T-helper 1 cell treated with Interleukin-12 subunit alpha and Interleukin-12 subunit beta and Interleukin-4 antibody, amounts not matched to agents 30 μg/mL and 1 μg/mL, for 36 hours (primary cell): ENCODE measurements at regions not wholly inside any gene's neighbourhood (a gene's known extent, or its start where the extent isn't known, plus 50 kb on each side); places are given as distances from the start of the nearest gene placed in this dataset.
"Not testable (repeated sequence)": the region's sequence is repeated elsewhere in the genome, so short reads cannot be mapped to it uniquely, and the experiment has no call there.

Experiments
- H3K27ac Mint-ChIP-seq: one replicate; pipeline ENCODE4 v1.8.0; 2021; ENCODE audit warnings: mild to moderate bottlenecking, mixed read lengths
- H3K27me3 Mint-ChIP-seq: one replicate; pipeline ENCODE4 v1.8.0; 2021; ENCODE audit warnings: low read depth, mixed read lengths
- H3K36me3 Mint-ChIP-seq: one replicate; pipeline ENCODE4 v1.8.0; 2021; ENCODE audit warnings: low read depth, mixed read lengths
- H3K4me1 Mint-ChIP-seq: one replicate; pipeline ENCODE4 v1.8.0; 2021; ENCODE audit warnings: low read depth, mixed read lengths
- H3K4me3 Mint-ChIP-seq: one replicate; pipeline ENCODE4 v1.8.0; 2021; ENCODE audit warnings: mild to moderate bottlenecking, moderate library complexity, mixed read lengths
- H3K9me3 Mint-ChIP-seq: one replicate; pipeline ENCODE4 v1.8.0; 2021; ENCODE audit warnings: mixed read lengths

- Mint-ChIP-seq H3K9me3 (no peaks in the 10 kb centered on the region), H3K27me3 (no peaks in the 10 kb centered on the region), H3K36me3 (no peaks in the 10 kb centered on the region), H3K27ac (no peak overlapping the region), H3K4me3 (no peak overlapping the region), H3K4me1 (no peaks in the 10 kb centered on the region)
These were observed 345.5 kb upstream of the LMCD1 start for GRCh38 chr3:8156138-8156537.

GRCh38 chr3:8156831-8157230 is 344.8 kb upstream of the LMCD1 start:
- no peaks in the 10 kb centered on the region for H3K27me3 Mint-ChIP-seq
- H3K36me3 Mint-ChIP-seq = no peaks in the 10 kb centered on the region
- H3K4me3 Mint-ChIP-seq = no peak overlapping the region
- no peaks in the 10 kb centered on the region for H3K9me3 Mint-ChIP-seq
- H3K4me1 Mint-ChIP-seq = no peaks in the 10 kb centered on the region
- H3K27ac Mint-ChIP-seq = no peak overlapping the region

- Mint-ChIP-seq H3K9me3 (no peaks in the 10 kb centered on the region), H3K36me3 (no peaks in the 10 kb centered on the region), H3K4me3 (no peak overlapping the region), H3K27me3 (no peaks in the 10 kb centered on the region), H3K4me1 (no peaks in the 10 kb centered on the region), H3K27ac (no peak overlapping the region)
These were observed 344.0 kb upstream of the LMCD1 start for GRCh38 chr3:8157640-8158039.

GRCh38 chr3:8164145-8164544 is 337.5 kb upstream of the LMCD1 start:
- Mint-ChIP-seq H3K4me1 (no peaks in the 10 kb centered on the region), H3K27me3 (no peaks in the 10 kb centered on the region), H3K27ac (no peak overlapping the region), H3K4me3 (no peak overlapping the region), H3K9me3 (no peaks in the 10 kb centered on the region), H3K36me3 (no peaks in the 10 kb centered on the region)

GRCh38 chr3:8166014-8166413 is 335.6 kb upstream of the LMCD1 start:
- Mint-ChIP-seq H3K27ac (no peak overlapping the region), H3K4me1 (no peaks in the 10 kb centered on the region), H3K27me3 (no peaks in the 10 kb centered on the region), H3K4me3 (no peak overlapping the region), H3K36me3 (no peaks in the 10 kb centered on the region), H3K9me3 (peaks cover 5% of the 10 kb centered on the region)

- H3K9me3 Mint-ChIP-seq = peaks cover 5% of the 10 kb centered on the region
- no peak overlapping the region for H3K27ac Mint-ChIP-seq
- no peaks in the 10 kb centered on the region for H3K27me3 Mint-ChIP-seq
- H3K4me1 Mint-ChIP-seq = no peaks in the 10 kb centered on the region
- no peaks in the 10 kb centered on the region for H3K36me3 Mint-ChIP-seq
- H3K4me3 Mint-ChIP-seq = no peak overlapping the region
These were observed 330.6 kb upstream of the LMCD1 start for GRCh38 chr3:8170971-8171508.

- no peaks in the 10 kb centered on the region for H3K27me3 Mint-ChIP-seq
- no peak overlapping the region for H3K4me3 Mint-ChIP-seq
- no peak overlapping the region for H3K27ac Mint-ChIP-seq
- no peaks in the 10 kb centered on the region for H3K36me3 Mint-ChIP-seq
- H3K9me3 Mint-ChIP-seq = peaks cover 5% of the 10 kb centered on the region
- H3K4me1 Mint-ChIP-seq = no peaks in the 10 kb centered on the region
These were observed 327.7 kb upstream of the LMCD1 start for GRCh38 chr3:8173892-8174291.

GRCh38 chr3:8176759-8177483 is 324.7 kb upstream of the LMCD1 start:
- not testable (repeated sequence) for H3K4me3 Mint-ChIP-seq, H3K4me1 Mint-ChIP-seq, H3K36me3 Mint-ChIP-seq, H3K9me3 Mint-ChIP-seq, H3K27ac Mint-ChIP-seq, H3K27me3 Mint-ChIP-seq

- H3K4me1 Mint-ChIP-seq, H3K27me3 Mint-ChIP-seq, H3K36me3 Mint-ChIP-seq, H3K27ac Mint-ChIP-seq, H3K9me3 Mint-ChIP-seq, H3K4me3 Mint-ChIP-seq: not testable (repeated sequence)
These were observed 323.1 kb upstream of the LMCD1 start for GRCh38 chr3:8178516-8178915.

- H3K4me1 Mint-ChIP-seq = no peaks in the 10 kb centered on the region
- H3K27me3 Mint-ChIP-seq = no peaks in the 10 kb centered on the region
- H3K36me3 Mint-ChIP-seq = no peaks in the 10 kb centered on the region
- H3K4me3 Mint-ChIP-seq = no peak overlapping the region
- H3K9me3 Mint-ChIP-seq = no peaks in the 10 kb centered on the region
- no peak overlapping the region for H3K27ac Mint-ChIP-seq
These were observed 318.7 kb upstream of the LMCD1 start for GRCh38 chr3:8182904-8183303.

GRCh38 chr3:8183627-8184026 is 318.0 kb upstream of the LMCD1 start:
- Mint-ChIP-seq H3K27ac (no peak overlapping the region), H3K27me3 (no peaks in the 10 kb centered on the region), H3K9me3 (no peaks in the 10 kb centered on the region), H3K4me3 (no peak overlapping the region), H3K4me1 (no peaks in the 10 kb centered on the region), H3K36me3 (no peaks in the 10 kb centered on the region)

GRCh38 chr3:8186213-8186612 is 315.4 kb upstream of the LMCD1 start:
- H3K36me3 Mint-ChIP-seq = no peaks in the 10 kb centered on the region
- no peaks in the 10 kb centered on the region for H3K9me3 Mint-ChIP-seq
- no peaks in the 10 kb centered on the region for H3K4me1 Mint-ChIP-seq
- H3K27me3 Mint-ChIP-seq = no peaks in the 10 kb centered on the region
- no peak overlapping the region for H3K27ac Mint-ChIP-seq
- H3K4me3 Mint-ChIP-seq = no peak overlapping the region

- Mint-ChIP-seq H3K4me3 (no peak overlapping the region), H3K27me3 (no peaks in the 10 kb centered on the region), H3K27ac (no peak overlapping the region), H3K9me3 (no peaks in the 10 kb centered on the region), H3K36me3 (no peaks in the 10 kb centered on the region), H3K4me1 (no peaks in the 10 kb centered on the region)
These were observed 313.6 kb upstream of the LMCD1 start for GRCh38 chr3:8187996-8188395.

GRCh38 chr3:8189051-8189450 is 312.6 kb upstream of the LMCD1 start:
- Mint-ChIP-seq H3K27me3 (no peaks in the 10 kb centered on the region), H3K36me3 (no peaks in the 10 kb centered on the region), H3K9me3 (no peaks in the 10 kb centered on the region), H3K27ac (no peak overlapping the region), H3K4me1 (no peaks in the 10 kb centered on the region), H3K4me3 (no peak overlapping the region)

GRCh38 chr3:8191406-8191805 is 310.2 kb upstream of the LMCD1 start:
- H3K27me3 Mint-ChIP-seq = no peaks in the 10 kb centered on the region
- no peak overlapping the region for H3K4me3 Mint-ChIP-seq
- H3K9me3 Mint-ChIP-seq = no peaks in the 10 kb centered on the region
- no peaks in the 10 kb centered on the region for H3K4me1 Mint-ChIP-seq
- no peaks in the 10 kb centered on the region for H3K36me3 Mint-ChIP-seq
- no peak overlapping the region for H3K27ac Mint-ChIP-seq

- no peaks in the 10 kb centered on the region for H3K9me3 Mint-ChIP-seq
- H3K4me3 Mint-ChIP-seq = no peak overlapping the region
- no peaks in the 10 kb centered on the region for H3K4me1 Mint-ChIP-seq
- no peak overlapping the region for H3K27ac Mint-ChIP-seq
- no peaks in the 10 kb centered on the region for H3K36me3 Mint-ChIP-seq
- no peaks in the 10 kb centered on the region for H3K27me3 Mint-ChIP-seq
These were observed 304.2 kb upstream of the LMCD1 start for GRCh38 chr3:8197384-8197783.
